ENCODE measurements at regions not wholly inside any gene's neighbourhood (a gene's known extent, or its start where the extent isn't known, plus 50 kb on each side); places are given as distances from the start of the nearest gene placed in this dataset.
"Not testable (repeated sequence)": the region's sequence is repeated elsewhere in the genome, so short reads cannot be mapped to it uniquely, and the experiment has no call there.

- no peak overlapping the region for H3K4me3 ChIP-seq
- DNase-seq = no peak
- H3K36me3 ChIP-seq = no peaks in the 10 kb centered on the region
- TF ChIP-seq POLR2AphosphoS5 (IDR thresholded peaks at IDR 0.05) = no peak
- TF ChIP-seq, protein P1, sequence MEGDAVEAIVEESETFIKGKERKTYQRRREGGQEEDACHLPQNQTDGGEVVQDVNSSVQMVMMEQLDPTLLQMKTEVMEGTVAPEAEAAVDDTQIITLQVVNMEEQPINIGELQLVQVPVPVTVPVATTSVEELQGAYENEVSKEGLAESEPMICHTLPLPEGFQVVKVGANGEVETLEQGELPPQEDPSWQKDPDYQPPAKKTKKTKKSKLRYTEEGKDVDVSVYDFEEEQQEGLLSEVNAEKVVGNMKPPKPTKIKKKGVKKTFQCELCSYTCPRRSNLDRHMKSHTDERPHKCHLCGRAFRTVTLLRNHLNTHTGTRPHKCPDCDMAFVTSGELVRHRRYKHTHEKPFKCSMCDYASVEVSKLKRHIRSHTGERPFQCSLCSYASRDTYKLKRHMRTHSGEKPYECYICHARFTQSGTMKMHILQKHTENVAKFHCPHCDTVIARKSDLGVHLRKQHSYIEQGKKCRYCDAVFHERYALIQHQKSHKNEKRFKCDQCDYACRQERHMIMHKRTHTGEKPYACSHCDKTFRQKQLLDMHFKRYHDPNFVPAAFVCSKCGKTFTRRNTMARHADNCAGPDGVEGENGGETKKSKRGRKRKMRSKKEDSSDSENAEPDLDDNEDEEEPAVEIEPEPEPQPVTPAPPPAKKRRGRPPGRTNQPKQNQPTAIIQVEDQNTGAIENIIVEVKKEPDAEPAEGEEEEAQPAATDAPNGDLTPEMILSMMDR (IDR thresholded peaks at IDR 0.05 in 8 of 11, conservative IDR thresholded peaks at IDR 0.05 in 3 of 11) = no peak
- no peak for TF ChIP-seq POLR2A (IDR thresholded peaks at IDR 0.05)
- no peaks in the 10 kb centered on the region for H3K4me1 ChIP-seq
- no peak overlapping the region for H3K27ac ChIP-seq
- H3K27me3 ChIP-seq (replicated peaks in 1 of 7) = no peaks in the 10 kb centered on the region
- no peaks in the 10 kb centered on the region for H3K9me3 ChIP-seq
- 91 to 96% (median 91%) methylated on average over 5 of the region's 5 CpGs for WGBS, 5 donors
- intact Hi-C loops (cut with DNase I; ENCODE audit: low total_unique reads) = no loop called here
Observed at GRCh38 chr3:28623106-28623505, 274.5 kb upstream of the AZI2 start.

DNA sequence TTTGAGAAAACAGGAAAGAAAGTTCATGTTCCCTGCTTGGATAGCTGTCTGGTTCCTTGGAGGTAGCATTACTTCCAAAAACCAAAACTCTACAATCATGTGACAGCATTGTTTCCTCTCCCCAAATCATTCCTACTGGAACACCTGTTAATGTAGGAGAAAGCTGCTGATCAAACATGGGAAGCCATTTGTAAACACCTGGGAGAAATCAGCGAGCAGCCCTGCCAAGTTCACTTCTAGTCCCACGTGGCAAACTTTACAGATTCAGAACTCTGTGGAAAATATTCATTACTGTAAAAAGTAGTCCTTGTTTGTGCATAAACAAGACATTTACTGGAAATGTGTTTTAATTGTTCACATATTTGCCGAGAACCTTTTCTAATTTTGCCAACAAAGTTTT is 275.5 kb upstream of the AZI2 start:
- DNase-seq = no peak
- Histone ChIP-seq H3K27me3 (replicated peaks in 1 of 7) (no peaks in the 10 kb centered on the region), H3K36me3 (no peaks in the 10 kb centered on the region), H3K27ac (no peak overlapping the region), H3K9me3 (no peaks in the 10 kb centered on the region), H3K4me1 (no peaks in the 10 kb centered on the region), H3K4me3 (no peak overlapping the region)
- TF ChIP-seq POLR2AphosphoS5 (IDR thresholded peaks at IDR 0.05) (no peak), POLR2A (IDR thresholded peaks at IDR 0.05) (no peak)
- TF ChIP-seq, protein P1 (IDR thresholded peaks at IDR 0.05 in 8 of 11, conservative IDR thresholded peaks at IDR 0.05 in 3 of 11) = no peak
- 64 to 84% (median 78%) methylated on average over 3 of the region's 3 CpGs for WGBS, 5 donors
- intact Hi-C loops (cut with DNase I; ENCODE audit: low total_unique reads) = no loop called here

GRCh38 chr3:28627843-28628242 is 279.2 kb upstream of the AZI2 start:
- H3K36me3 ChIP-seq; intact Hi-C loops (cut with DNase I; ENCODE audit: low total_unique reads); H3K4me1 ChIP-seq; H3K9me3 ChIP-seq; DNase-seq; H3K27me3 ChIP-seq (replicated peaks in 1 of 7); H3K4me3 ChIP-seq; H3K27ac ChIP-seq: not testable (repeated sequence)
- WGBS, 5 donors = 79 to 87% (median 81%) methylated on average over 1 to 2 of the region's 2 CpGs

GRCh38 chr3:28634019-28634418 is 285.4 kb upstream of the AZI2 start:
- no peaks in the 10 kb centered on the region for H3K36me3 ChIP-seq

More at GRCh38 chr3:28634019-28634418, 285.4 kb upstream of the AZI2 start:
- H3K27ac ChIP-seq = no peak overlapping the region
- intact Hi-C loops (cut with DNase I; ENCODE audit: low total_unique reads) = no loop called here
- no peaks in the 10 kb centered on the region for H3K4me1 ChIP-seq
- TF ChIP-seq POLR2AphosphoS5 (IDR thresholded peaks at IDR 0.05) (no peak), POLR2A (IDR thresholded peaks at IDR 0.05) (no peak)
- TF ChIP-seq, protein P1 (IDR thresholded peaks at IDR 0.05 in 8 of 11, conservative IDR thresholded peaks at IDR 0.05 in 3 of 11) = no peak
- WGBS, 5 donors = 81 to 96% (median 91%) methylated on average over 2 of the region's 2 CpGs
- H3K9me3 ChIP-seq = no peaks in the 10 kb centered on the region
- no peaks in the 10 kb centered on the region for H3K27me3 ChIP-seq (replicated peaks in 1 of 7)
- DNase-seq = no peak
- no peak overlapping the region for H3K4me3 ChIP-seq
